ENCODE measurements at regions not wholly inside any gene's neighbourhood (a gene's known extent, or its start where the extent isn't known, plus 50 kb on each side); places are given as distances from the start of the nearest gene placed in this dataset.

DNA sequence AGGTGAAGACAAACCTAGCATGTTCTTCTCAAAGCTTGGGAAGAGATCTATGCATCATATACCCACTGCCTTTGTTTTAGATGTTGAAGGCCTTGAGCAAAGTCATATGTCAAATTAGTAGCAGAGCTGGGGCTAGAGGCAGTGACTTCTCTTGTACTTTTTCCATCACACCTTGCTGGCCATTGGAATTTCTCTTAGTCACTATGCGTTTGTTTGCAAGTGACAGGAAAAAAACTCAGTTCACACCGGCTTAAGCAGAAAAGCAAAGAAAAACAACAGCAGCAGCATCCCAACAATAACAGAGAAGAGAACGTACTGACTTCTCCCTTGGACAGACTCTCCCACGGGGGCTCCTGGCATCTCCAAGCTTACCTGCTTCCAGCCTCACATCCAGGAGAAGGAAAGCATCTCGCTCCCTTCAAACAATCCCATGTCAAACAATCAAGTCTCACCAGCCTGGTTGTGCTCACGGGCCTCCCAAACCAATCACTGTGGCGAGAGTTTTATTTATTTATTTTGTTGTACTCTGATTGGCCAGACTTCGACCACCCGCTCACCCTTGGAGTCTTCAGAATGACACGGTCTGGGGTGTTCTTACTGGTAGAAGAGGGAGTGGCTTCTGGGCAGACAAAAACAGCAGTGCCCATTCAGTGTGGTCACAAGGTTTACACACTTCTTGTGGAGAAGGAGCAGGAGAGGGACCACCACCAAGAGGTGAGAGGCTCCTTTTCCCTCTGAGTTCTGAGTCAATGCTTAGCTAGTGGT, 83.8 kb upstream of the STC2 start:
- FAIRE-seq, result no peak
- TF ChIP-seq, protein P1, sequence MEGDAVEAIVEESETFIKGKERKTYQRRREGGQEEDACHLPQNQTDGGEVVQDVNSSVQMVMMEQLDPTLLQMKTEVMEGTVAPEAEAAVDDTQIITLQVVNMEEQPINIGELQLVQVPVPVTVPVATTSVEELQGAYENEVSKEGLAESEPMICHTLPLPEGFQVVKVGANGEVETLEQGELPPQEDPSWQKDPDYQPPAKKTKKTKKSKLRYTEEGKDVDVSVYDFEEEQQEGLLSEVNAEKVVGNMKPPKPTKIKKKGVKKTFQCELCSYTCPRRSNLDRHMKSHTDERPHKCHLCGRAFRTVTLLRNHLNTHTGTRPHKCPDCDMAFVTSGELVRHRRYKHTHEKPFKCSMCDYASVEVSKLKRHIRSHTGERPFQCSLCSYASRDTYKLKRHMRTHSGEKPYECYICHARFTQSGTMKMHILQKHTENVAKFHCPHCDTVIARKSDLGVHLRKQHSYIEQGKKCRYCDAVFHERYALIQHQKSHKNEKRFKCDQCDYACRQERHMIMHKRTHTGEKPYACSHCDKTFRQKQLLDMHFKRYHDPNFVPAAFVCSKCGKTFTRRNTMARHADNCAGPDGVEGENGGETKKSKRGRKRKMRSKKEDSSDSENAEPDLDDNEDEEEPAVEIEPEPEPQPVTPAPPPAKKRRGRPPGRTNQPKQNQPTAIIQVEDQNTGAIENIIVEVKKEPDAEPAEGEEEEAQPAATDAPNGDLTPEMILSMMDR (IDR thresholded peaks at IDR 0.05; ENCODE audit: insufficient read depth, missing control alignments), result no peak

DNA sequence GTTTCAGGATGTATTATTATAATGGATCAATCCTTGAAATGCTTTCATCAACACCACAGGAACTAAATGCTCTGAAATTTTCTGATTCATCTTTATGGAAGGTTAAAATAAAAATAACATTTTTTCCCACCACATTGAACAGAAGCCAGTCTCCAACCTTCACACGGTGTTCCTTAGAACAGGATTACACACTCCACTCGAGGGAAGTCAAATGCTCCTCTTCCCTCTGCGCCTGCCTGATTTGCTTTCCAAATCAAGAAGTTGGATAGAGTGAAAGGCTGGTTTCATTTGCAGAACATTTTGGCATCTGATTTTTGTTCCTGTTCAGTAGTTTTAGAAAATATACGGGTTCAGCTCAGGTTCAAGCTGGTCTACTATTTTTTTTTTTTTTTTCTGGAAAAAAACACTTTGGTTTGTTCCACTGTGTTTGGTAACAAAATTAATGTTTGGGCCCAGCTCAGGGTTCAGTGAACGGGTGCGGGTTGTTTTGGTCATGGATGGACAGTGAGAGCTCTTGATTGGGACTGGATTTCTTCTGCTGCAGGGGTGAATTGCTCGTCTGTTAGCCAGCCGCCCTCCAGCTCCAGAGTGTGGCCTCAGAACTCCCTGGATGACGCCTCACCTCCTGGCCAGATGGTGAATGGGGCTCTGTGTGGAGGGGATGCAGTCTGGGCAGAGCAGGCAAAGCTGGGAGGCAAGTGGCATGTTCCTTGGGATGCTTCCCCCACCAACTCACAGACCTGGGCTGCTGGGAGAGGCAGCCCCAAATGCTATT, 82.4 kb upstream of the STC2 start:
- no peak for DNase-seq (ENCODE audit: insufficient read length, low spot score)
- TF ChIP-seq, protein P1 (IDR thresholded peaks at IDR 0.05; ENCODE audit: insufficient read depth, missing control alignments), result no peak
- no peak for FAIRE-seq

More for the DNA sequence above, 83.8 kb upstream of the STC2 start:
- no peak for DNase-seq (ENCODE audit: insufficient read length, low spot score)

DNA sequence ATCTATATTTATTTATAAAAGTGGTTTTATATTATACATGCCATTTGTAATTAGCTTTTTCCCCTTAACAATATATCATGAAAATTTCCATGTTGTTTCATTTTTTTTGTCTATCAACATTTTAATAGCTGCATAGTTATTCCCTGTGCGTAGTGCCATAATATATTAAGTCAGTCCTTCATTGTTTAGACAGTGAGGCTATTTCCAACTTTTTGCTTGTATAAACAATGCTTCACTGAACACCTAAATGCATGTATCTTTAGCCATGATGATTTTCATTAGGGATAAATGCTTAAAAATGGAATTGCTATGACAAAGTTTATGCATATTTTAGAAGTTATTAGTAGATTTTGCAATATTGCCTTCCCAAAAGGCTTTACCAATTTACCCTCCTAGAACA, 80.7 kb upstream of the STC2 start:
- no peak for FAIRE-seq
- DNase-seq (ENCODE audit: insufficient read length, low spot score), result no peak
- TF ChIP-seq, protein P1 (IDR thresholded peaks at IDR 0.05; ENCODE audit: insufficient read depth, missing control alignments), result no peak

DNA sequence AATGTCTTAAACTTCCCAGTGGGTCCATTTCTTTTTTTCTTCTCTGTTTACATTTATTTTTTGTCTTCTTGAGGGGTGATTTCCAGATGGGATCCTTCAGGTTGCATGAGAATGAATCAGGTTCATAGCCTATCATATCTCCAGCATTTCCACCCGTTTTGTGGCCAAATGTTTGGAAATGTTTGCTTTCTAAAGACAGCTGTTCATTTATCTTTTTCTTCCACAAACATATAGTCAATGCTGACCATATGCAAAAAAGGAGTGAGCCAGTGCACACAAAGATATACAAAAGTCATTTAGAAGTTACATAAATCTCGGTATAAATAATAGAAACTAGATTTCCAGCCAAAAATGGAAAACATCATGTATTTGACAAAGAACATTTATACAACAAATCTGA, 71.6 kb upstream of the STC2 start:
- FAIRE-seq (no peak), DNase-seq (ENCODE audit: insufficient read length, low spot score) (no peak)
- TF ChIP-seq, protein P1 (IDR thresholded peaks at IDR 0.05; ENCODE audit: insufficient read depth, missing control alignments), result no peak

DNA sequence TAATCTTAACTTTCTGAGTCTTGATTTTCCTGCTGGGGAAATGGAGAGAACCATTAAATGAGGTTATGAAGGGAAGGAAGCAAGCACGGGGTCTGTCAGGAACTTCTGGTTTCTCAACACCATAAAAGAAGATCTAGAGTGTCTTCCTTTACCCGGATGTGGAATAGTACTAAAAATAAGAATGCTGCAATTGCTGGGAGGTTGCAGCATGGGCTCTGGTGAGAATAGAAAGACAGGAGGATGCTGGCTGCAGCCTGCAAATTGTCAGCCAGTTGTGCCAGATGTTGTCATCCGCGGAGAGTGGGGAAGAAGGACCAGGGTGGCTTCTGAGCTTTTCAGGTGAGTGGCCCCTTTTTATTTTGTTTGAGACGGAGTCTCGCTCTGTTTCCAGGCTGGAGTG, 69.3 kb upstream of the STC2 start:
- FAIRE-seq, result no peak
- no peak for DNase-seq (ENCODE audit: insufficient read length, low spot score)
- TF ChIP-seq, protein P1 (IDR thresholded peaks at IDR 0.05; ENCODE audit: insufficient read depth, missing control alignments), result no peak

DNA sequence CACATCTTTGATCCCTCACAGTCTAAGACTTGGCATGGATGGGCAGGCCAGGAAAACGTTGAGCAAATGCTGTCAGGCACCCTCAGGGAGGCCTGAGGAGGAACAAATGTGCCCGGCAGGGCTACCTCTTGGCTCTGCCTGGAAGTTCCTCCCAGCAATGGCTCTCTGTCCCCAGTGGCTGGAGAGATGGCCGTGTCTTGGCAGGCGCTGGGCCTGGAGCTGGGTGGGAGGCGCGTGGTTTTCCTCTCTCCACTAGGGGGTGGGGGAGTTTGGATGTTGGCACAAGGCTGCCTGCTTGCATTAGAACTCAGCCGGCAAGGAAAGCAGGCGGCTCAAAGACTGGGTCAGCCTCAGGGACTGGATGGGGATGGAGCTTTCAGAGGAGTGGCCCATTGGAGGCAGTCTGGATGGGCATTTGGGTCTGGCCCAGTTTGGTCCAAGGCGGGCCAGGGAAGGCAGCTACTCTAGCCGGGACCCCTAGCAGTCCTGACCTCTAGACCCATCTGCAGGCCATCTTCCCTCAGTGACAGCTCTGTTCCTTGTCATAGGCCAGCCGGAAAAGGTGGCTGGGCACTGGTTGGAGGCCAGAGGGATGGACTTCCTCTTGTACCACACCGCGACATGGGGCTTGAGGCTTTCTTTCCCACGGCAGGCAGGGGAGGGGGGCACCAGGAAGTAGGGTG, 68.2 kb upstream of the STC2 start:
- FAIRE-seq (no peak), DNase-seq (ENCODE audit: insufficient read length, low spot score) (no peak)
- TF ChIP-seq, protein P1 (IDR thresholded peaks at IDR 0.05; ENCODE audit: insufficient read depth, missing control alignments), result no peak

Measured in D721Med (cell line).